ENCODE measurements at regions not wholly inside any gene's neighbourhood (a gene's known extent, or its start where the extent isn't known, plus 50 kb on each side); places are given as distances from the start of the nearest gene placed in this dataset.
"Not testable (repeated sequence)": the region's sequence is repeated elsewhere in the genome, so short reads cannot be mapped to it uniquely, and the experiment has no call there.

DNA sequence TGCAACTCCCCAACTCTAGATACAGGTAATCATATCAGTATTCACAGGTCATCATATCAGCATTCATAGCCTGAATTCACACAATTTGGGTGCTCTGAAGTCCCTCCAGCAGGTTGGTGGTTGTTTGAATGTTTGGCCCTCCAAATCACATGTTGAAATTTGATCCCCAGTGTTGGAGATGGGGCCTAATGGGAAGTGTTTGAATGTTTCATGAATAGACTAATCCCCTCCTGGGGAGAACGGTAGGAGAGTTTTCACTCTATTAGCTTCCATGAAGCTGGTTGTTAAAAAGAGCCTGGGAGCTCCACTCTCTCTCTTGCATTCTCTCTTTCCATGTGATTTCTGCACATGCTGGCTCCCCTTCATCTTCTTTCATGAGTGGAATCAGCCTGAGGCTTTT is 288.6 kb upstream of the PCDH9 start:
- Histone ChIP-seq H3K9me2 (replicated peaks; ENCODE audit: control insufficient read depth, low read length) (no peaks in the 10 kb centered on the region), H3K9me3 (ENCODE audit: control insufficient read depth, insufficient read depth, low read length) (no peaks in the 10 kb centered on the region), H3K27me3 (ENCODE audit: control insufficient read depth, low read length) (no peaks in the 10 kb centered on the region), H3F3A (ENCODE audit: control insufficient read depth, insufficient read depth) (no peaks in the 10 kb centered on the region), H3K4me1 (ENCODE audit: control insufficient read depth, low read length) (no peaks in the 10 kb centered on the region), H4K20me1 (ENCODE audit: control insufficient read depth, insufficient read depth, low read depth, low read length) (no peaks in the 10 kb centered on the region), H3K4me2 (ENCODE audit: low read length) (no peak overlapping the region), H3K79me2 (ENCODE audit: control insufficient read depth, low read length) (no peaks in the 10 kb centered on the region), H3K4me3 (ENCODE audit: low read length) (no peak overlapping the region), H3K36me3 (ENCODE audit: control insufficient read depth, low read length) (no peaks in the 10 kb centered on the region), H3K27ac (ENCODE audit: low read depth, low read length) (no peak overlapping the region)
- no peak for TF ChIP-seq EZH2phosphoT487 (IDR thresholded peaks at IDR 0.05; ENCODE audit: borderline replicate concordance, low read length)
- TF ChIP-seq CTCF (IDR thresholded peaks at IDR 0.05; ENCODE audit: low read depth, low read length, poor library complexity, severe bottlenecking): no peak

DNA sequence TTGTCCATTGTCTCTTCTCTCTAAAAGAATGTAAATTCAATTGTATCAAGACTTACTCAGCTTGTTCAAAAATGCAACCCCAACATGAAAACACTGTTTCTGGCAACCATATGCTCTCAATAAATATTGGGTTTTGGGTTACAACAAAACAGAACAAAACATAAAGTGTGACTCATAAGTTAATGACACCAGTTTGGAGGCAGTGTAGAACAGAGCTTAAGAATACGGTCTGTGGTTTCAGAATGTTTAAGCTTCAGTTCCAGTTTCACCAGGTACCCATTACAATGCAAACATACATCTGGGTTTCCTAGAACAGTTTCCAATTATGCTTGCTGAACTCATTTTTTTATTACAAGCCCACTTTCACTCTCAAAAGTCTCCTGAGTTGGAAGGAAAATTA is 285.8 kb upstream of the PCDH9 start:
- no peaks in the 10 kb centered on the region for H4K20me1 ChIP-seq (ENCODE audit: control insufficient read depth, insufficient read depth, low read depth, low read length)
- H3K4me2 ChIP-seq (ENCODE audit: low read length): no peak overlapping the region
- no peaks in the 10 kb centered on the region for H3K4me1 ChIP-seq (ENCODE audit: control insufficient read depth, low read length)
- H3K36me3 ChIP-seq (ENCODE audit: control insufficient read depth, low read length): no peaks in the 10 kb centered on the region
- no peaks in the 10 kb centered on the region for H3F3A ChIP-seq (ENCODE audit: control insufficient read depth, insufficient read depth)
- TF ChIP-seq CTCF (IDR thresholded peaks at IDR 0.05; ENCODE audit: low read depth, low read length, poor library complexity, severe bottlenecking) (no peak), EZH2phosphoT487 (IDR thresholded peaks at IDR 0.05; ENCODE audit: borderline replicate concordance, low read length) (no peak)
- H3K4me3 ChIP-seq (ENCODE audit: low read length): no peak overlapping the region
- no peaks in the 10 kb centered on the region for H3K9me3 ChIP-seq (ENCODE audit: control insufficient read depth, insufficient read depth, low read length)
- no peaks in the 10 kb centered on the region for H3K27me3 ChIP-seq (ENCODE audit: control insufficient read depth, low read length)
- H3K9me2 ChIP-seq (replicated peaks; ENCODE audit: control insufficient read depth, low read length): no peaks in the 10 kb centered on the region
- H3K27ac ChIP-seq (ENCODE audit: low read depth, low read length): no peak overlapping the region
- no peaks in the 10 kb centered on the region for H3K79me2 ChIP-seq (ENCODE audit: control insufficient read depth, low read length)

DNA sequence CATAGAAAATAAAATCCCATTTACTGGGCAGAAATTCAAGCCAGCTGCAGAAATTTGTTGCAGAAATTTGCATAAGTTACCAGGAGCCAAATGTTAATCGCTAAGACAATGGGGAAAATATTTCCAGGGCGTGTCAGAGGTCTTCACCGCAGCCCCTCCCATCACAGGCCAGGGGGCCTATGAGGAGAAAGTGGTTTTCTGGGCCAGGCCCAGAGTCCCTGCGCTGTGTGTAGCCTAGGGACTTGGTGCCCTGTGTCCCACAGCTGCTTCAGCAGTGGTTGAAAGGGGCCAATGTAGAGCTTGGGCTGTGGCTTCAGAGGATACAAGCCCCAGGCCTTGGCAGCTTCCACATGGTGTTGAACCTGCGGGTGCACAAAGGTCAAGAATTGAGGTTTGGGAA is 278.9 kb upstream of the PCDH9 start:
- TF ChIP-seq CTCF (IDR thresholded peaks at IDR 0.05; ENCODE audit: low read depth, low read length, poor library complexity, severe bottlenecking) (no peak), EZH2phosphoT487 (IDR thresholded peaks at IDR 0.05; ENCODE audit: borderline replicate concordance, low read length) (no peak)
- Histone ChIP-seq H4K20me1 (ENCODE audit: control insufficient read depth, insufficient read depth, low read depth, low read length) (no peaks in the 10 kb centered on the region), H3K9me3 (ENCODE audit: control insufficient read depth, insufficient read depth, low read length) (no peaks in the 10 kb centered on the region), H3K79me2 (ENCODE audit: control insufficient read depth, low read length) (no peaks in the 10 kb centered on the region), H3K9me2 (replicated peaks; ENCODE audit: control insufficient read depth, low read length) (no peaks in the 10 kb centered on the region), H3K4me2 (ENCODE audit: low read length) (no peak overlapping the region), H3K4me3 (ENCODE audit: low read length) (no peak overlapping the region), H3F3A (ENCODE audit: control insufficient read depth, insufficient read depth) (no peaks in the 10 kb centered on the region), H3K27me3 (ENCODE audit: control insufficient read depth, low read length) (no peaks in the 10 kb centered on the region), H3K27ac (ENCODE audit: low read depth, low read length) (no peak overlapping the region), H3K4me1 (ENCODE audit: control insufficient read depth, low read length) (no peaks in the 10 kb centered on the region), H3K36me3 (ENCODE audit: control insufficient read depth, low read length) (no peaks in the 10 kb centered on the region)

DNA sequence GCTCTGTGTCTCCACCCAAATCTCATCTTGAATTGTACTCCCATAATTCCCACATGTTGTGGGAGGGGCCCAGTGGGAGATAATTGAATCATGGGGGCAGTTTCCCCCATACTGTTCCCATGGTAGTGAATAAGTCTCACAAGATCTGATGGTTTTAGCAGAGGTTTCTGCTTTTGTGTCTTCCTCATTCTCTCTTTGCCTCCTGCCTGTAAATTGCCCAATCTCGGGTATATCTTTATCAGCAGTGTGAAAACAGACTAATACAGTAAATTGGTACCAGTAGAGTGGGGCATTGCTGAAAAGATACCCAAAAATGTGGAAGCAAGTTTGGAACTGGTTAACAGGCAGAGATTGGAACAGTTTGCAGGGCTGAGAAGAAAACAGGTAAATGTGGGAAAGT is 278.1 kb upstream of the PCDH9 start:
- H3K9me3 ChIP-seq (ENCODE audit: control insufficient read depth, insufficient read depth, low read length); H3K9me2 ChIP-seq (replicated peaks; ENCODE audit: control insufficient read depth, low read length); H3K4me3 ChIP-seq (ENCODE audit: low read length); H3K36me3 ChIP-seq (ENCODE audit: control insufficient read depth, low read length); H3K4me1 ChIP-seq (ENCODE audit: control insufficient read depth, low read length); H3K27me3 ChIP-seq (ENCODE audit: control insufficient read depth, low read length); H3K4me2 ChIP-seq (ENCODE audit: low read length); H3K27ac ChIP-seq (ENCODE audit: low read depth, low read length); H3F3A ChIP-seq (ENCODE audit: control insufficient read depth, insufficient read depth); H3K79me2 ChIP-seq (ENCODE audit: control insufficient read depth, low read length); H4K20me1 ChIP-seq (ENCODE audit: control insufficient read depth, insufficient read depth, low read depth, low read length): not testable (repeated sequence)

Measured in DOHH2 (cell line).